ENCODE measurements at regions not wholly inside any gene's neighbourhood (a gene's known extent, or its start where the extent isn't known, plus 50 kb on each side); places are given as distances from the start of the nearest gene placed in this dataset.

DNA sequence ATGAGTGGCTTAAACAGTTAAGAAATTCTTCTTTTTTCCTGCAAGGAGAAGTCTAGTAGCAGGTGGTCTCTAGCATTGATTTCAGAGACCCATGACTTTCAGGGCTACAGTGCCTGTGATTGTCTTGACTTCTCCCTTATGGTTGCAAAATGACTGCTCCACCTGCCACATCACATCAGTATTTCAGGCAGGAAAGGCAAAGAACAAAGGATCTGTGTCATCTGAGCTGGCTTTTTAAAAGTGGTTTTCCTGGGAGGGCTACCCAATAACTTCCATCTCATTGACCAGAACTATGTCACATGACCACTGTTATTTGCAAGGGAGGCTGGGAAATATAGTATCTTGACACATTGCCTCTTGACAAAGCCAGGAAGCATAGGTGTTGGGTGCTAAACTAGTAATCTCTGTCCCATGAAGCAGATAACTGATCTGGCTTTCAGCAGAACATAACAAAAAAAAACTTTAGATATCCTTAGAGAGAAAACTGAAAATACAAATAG is 226.2 kb downstream of the DHX35 start:
- H3K27me3 ChIP-seq: no peaks in the 10 kb centered on the region
- no peak overlapping the region for H3K4me3 ChIP-seq
- DNase-seq: no peak
- H3K4me1 ChIP-seq: no peaks in the 10 kb centered on the region
- ATAC-seq: no peak
- intact Hi-C loops (cut with DNase I): no loop called here
- TF ChIP-seq, protein P1, sequence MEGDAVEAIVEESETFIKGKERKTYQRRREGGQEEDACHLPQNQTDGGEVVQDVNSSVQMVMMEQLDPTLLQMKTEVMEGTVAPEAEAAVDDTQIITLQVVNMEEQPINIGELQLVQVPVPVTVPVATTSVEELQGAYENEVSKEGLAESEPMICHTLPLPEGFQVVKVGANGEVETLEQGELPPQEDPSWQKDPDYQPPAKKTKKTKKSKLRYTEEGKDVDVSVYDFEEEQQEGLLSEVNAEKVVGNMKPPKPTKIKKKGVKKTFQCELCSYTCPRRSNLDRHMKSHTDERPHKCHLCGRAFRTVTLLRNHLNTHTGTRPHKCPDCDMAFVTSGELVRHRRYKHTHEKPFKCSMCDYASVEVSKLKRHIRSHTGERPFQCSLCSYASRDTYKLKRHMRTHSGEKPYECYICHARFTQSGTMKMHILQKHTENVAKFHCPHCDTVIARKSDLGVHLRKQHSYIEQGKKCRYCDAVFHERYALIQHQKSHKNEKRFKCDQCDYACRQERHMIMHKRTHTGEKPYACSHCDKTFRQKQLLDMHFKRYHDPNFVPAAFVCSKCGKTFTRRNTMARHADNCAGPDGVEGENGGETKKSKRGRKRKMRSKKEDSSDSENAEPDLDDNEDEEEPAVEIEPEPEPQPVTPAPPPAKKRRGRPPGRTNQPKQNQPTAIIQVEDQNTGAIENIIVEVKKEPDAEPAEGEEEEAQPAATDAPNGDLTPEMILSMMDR (IDR thresholded peaks at IDR 0.05): no peak
- TF ChIP-seq POLR2A (IDR thresholded peaks at IDR 0.05): no peak
- peaks cover 0 to 6% (median 0%) of the 10 kb centered on the region in 3 donors for H3K9me3 ChIP-seq
- H3K27ac ChIP-seq: no peak overlapping the region
- H3K36me3 ChIP-seq (replicated peaks in 1 of 2; ENCODE audit: insufficient read depth in 1 of 2, low read depth in 2 of 2): no peaks in the 10 kb centered on the region

DNA sequence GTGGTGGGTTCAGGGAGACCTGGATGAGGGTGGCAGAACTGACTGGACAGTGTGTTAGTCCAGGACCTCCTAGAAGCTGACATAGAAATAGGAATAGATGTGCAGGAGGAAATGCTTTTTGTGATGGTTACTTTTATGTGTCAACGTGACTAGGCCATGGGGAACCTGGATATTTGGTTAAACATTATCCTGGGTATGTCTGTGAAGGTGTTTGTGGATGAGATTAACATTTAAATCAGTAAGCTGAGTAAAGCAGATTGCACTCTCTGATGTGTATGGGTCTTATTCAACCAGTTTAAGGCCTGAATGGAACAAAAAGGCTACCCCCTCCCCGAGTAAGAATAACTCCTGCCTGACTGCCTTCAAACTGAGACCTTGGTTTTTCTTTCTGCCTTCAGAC is 219.3 kb downstream of the DHX35 start:
- Histone ChIP-seq H3K27me3 (no peaks in the 10 kb centered on the region), H3K4me3 (no peak overlapping the region), H3K36me3 (replicated peaks in 1 of 2; ENCODE audit: insufficient read depth in 1 of 2, low read depth in 2 of 2) (no peaks in the 10 kb centered on the region), H3K27ac (no peak overlapping the region), H3K9me3 (peaks cover 0 to 6% (median 0%) of the 10 kb centered on the region in 3 donors), H3K4me1 (no peaks in the 10 kb centered on the region)
- ATAC-seq: no peak
- WGBS, 2 donors: 24 to 27% methylated on average over 2 of the region's 2 CpGs
- intact Hi-C loops (cut with DNase I): no loop called here
- TF ChIP-seq, protein P1 (IDR thresholded peaks at IDR 0.05): no peak
- no peak for TF ChIP-seq POLR2A (IDR thresholded peaks at IDR 0.05)
- no peak for DNase-seq

DNA sequence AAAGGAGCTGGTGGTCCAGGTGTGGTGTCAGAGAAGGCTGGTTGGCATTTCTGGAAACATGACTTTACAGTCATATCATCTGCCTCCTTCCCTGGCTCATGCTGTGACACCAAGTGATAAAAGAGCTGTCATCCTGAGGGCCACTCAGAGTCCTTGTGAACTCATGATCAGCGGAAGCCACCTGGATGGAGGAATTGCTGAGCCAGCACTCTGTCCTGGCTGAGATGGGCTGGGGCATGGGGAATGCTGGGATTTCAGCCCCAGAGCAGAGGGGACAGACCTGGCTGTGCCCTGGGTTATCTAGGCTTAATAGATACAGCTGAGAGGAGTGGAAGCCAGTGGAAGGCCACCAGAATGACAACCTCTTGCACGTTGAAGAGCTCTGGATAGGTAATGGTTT is 214.3 kb downstream of the DHX35 start:
- H3K36me3 ChIP-seq (replicated peaks in 1 of 2; ENCODE audit: insufficient read depth in 1 of 2, low read depth in 2 of 2): no peaks in the 10 kb centered on the region
- intact Hi-C loops (cut with DNase I): no loop called here
- no peak overlapping the region for H3K27ac ChIP-seq
- H3K27me3 ChIP-seq: no peaks in the 10 kb centered on the region
- no peaks in the 10 kb centered on the region for H3K9me3 ChIP-seq
- H3K4me1 ChIP-seq: no peaks in the 10 kb centered on the region
- TF ChIP-seq, protein P1 (IDR thresholded peaks at IDR 0.05): no peak
- WGBS, 2 donors: 70 to 72% methylated on average over 2 of the region's 2 CpGs
- DNase-seq (no peak), ATAC-seq (no peak)
- no peak overlapping the region for H3K4me3 ChIP-seq

DNA sequence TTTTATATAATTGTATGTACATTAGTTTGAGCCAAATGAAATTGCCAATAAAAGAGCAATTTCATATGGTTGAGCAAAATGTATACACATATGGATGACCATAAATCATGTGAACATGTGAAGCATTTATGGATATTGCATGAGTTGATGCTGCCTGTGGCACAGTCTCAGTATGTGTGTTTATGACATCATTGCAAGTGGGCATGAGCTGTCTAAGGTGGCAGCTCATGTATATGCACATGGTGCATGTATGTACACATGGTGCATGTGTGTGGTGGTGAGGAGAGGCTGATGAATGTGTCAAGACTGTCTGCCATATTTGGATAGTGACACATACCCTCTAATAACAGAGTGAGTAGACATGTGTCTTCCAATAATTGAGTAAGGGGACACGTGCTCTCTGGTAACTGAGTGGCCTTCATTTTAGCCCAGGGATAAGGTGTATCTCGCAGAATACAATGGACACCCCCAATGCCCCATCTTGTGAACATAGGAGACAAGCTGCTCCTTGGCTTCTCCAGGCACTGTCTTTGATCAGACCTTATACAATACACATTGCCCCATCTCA is 208.8 kb downstream of the DHX35 start:
- Histone ChIP-seq H3K27me3 (no peaks in the 10 kb centered on the region), H3K27ac (no peak overlapping the region), H3K9me3 (peaks cover 0 to 5% (median 0%) of the 10 kb centered on the region in 3 donors), H3K4me3 (no peak overlapping the region), H3K4me1 (no peaks in the 10 kb centered on the region), H3K36me3 (replicated peaks in 1 of 2; ENCODE audit: insufficient read depth in 1 of 2, low read depth in 2 of 2) (no peaks in the 10 kb centered on the region)
- intact Hi-C loops (cut with DNase I): no loop called here
- DNase-seq: no peak
- no peak for ATAC-seq
- 55 to 65% methylated on average over 2 of the region's 2 CpGs for WGBS, 2 donors
- TF ChIP-seq, protein P1 (IDR thresholded peaks at IDR 0.05): no peak

DNA sequence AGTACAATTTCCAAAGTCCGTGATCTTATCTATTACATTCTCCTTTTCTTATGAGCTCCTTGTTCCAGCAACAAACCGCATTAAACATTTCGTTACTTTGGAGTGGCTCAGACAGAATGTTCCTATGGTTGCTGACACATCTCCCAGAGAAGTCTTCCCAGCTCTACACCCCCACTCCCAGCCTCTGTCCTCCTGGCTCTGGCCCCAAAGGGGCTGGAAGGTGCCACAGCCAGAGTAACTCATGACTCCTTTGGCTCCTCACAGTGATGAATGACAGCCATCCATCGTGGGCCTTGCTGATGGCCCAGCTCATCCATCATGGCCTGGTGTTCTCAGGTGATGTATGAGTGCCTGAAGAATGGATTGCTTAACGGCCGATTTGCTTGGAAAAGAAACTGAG is 203.0 kb downstream of the DHX35 start:
- TF ChIP-seq, protein P1 (IDR thresholded peaks at IDR 0.05): no peak
- TF ChIP-seq POLR2A (IDR thresholded peaks at IDR 0.05): no peak
- H3K36me3 ChIP-seq (replicated peaks in 1 of 2; ENCODE audit: insufficient read depth in 1 of 2, low read depth in 2 of 2): no peaks in the 10 kb centered on the region
- intact Hi-C loops (cut with DNase I): no loop called here
- H3K27me3 ChIP-seq: no peaks in the 10 kb centered on the region
- DNase-seq (no peak), ATAC-seq (no peak)
- WGBS, 2 donors: 69 to 76% methylated on average over 6 of the region's 6 CpGs
- no peaks in the 10 kb centered on the region for H3K9me3 ChIP-seq
- H3K27ac ChIP-seq: no peak overlapping the region
- H3K4me3 ChIP-seq: no peak overlapping the region
- H3K4me1 ChIP-seq: no peaks in the 10 kb centered on the region

Measured in body of pancreas (tissue), 4 donors.